Activated naive CD4-positive, alpha-beta T cell treated with anti-CD3 and anti-CD28 coated beads, Interleukin-2, amount 50 U/mL, for 72 hours (primary cell): ENCODE measurements at regions not wholly inside any gene's neighbourhood (a gene's known extent, or its start where the extent isn't known, plus 50 kb on each side); places are given as distances from the start of the nearest gene placed in this dataset.

Source experiments
- ATAC-seq, 2 donors: fragments of 150-1000 bp; cut with Tn5 transposase; 2 replicates each; pipeline ENCODE4 v1.10.0; 2021; ENCODE audit warnings: mild to moderate bottlenecking in 2 of 2, moderate library complexity in 2 of 2
- DNase-seq, 2 donors: peaks; one replicate each; pipeline ENCODE4 v3.0.0; 2021 to 2022; ENCODE audit warnings: low spot score in 2 of 2
- H3K27ac Mint-ChIP-seq, 2 donors: one replicate each; pipeline ENCODE4 v1.8.0; 2022; ENCODE audit warnings: mild to moderate bottlenecking in 2 of 2, mixed read lengths in 2 of 2
- H3K36me3 Mint-ChIP-seq, 2 donors: one replicate each; pipeline ENCODE4 v1.8.0; 2022; ENCODE audit warnings: mixed read lengths in 2 of 2
- H3K9me3 Mint-ChIP-seq, 2 donors: one replicate each; pipeline ENCODE4 v1.8.0; 2022; ENCODE audit warnings: mixed read lengths in 2 of 2

GRCh38 chr16:17839907-17840306 lies 369.1 kb upstream of the XYLT1 start:
- DNase-seq (no peak), ATAC-seq (no peak)
- H3K9me3 Mint-ChIP-seq = no peaks in the 10 kb centered on the region
- no peak overlapping the region for H3K27ac Mint-ChIP-seq
- no peaks in the 10 kb centered on the region for H3K36me3 Mint-ChIP-seq

GRCh38 chr16:17839272-17839671 lies 368.5 kb upstream of the XYLT1 start:
- Mint-ChIP-seq H3K27ac (no peak overlapping the region), H3K36me3 (no peaks in the 10 kb centered on the region), H3K9me3 (no peaks in the 10 kb centered on the region)
- DNase-seq = no peak
- no peak for ATAC-seq

GRCh38 chr16:17836868-17837602 lies 366.3 kb upstream of the XYLT1 start:
- Mint-ChIP-seq H3K27ac (no peak overlapping the region), H3K36me3 (no peaks in the 10 kb centered on the region), H3K9me3 (no peaks in the 10 kb centered on the region)
- DNase-seq = no peak
- peak in 1 of 2 donors; percentile 28 for ATAC-seq

GRCh38 chr16:17835118-17835876 lies 364.5 kb upstream of the XYLT1 start:
- Mint-ChIP-seq H3K9me3 (no peaks in the 10 kb centered on the region), H3K27ac (no peak overlapping the region), H3K36me3 (no peaks in the 10 kb centered on the region)
- no peak for ATAC-seq
- no peak for DNase-seq

- DNase-seq (no peak), ATAC-seq (no peak)
- Mint-ChIP-seq H3K27ac (no peak overlapping the region), H3K9me3 (no peaks in the 10 kb centered on the region), H3K36me3 (no peaks in the 10 kb centered on the region)
These were observed 362.0 kb upstream of the XYLT1 start for GRCh38 chr16:17832738-17833137.

GRCh38 chr16:17831330-17831729 lies 360.6 kb upstream of the XYLT1 start:
- H3K9me3 Mint-ChIP-seq = no peaks in the 10 kb centered on the region
- no peak for ATAC-seq

GRCh38 chr16:17830651-17831050 lies 359.9 kb upstream of the XYLT1 start:
- Mint-ChIP-seq H3K9me3 (no peaks in the 10 kb centered on the region), H3K27ac (no peak overlapping the region), H3K36me3 (no peaks in the 10 kb centered on the region)
- DNase-seq = no peak
- ATAC-seq = no peak

More at GRCh38 chr16:17831330-17831729, 360.6 kb upstream of the XYLT1 start:
- no peak for DNase-seq
- Mint-ChIP-seq H3K27ac (no peak overlapping the region), H3K36me3 (no peaks in the 10 kb centered on the region)

GRCh38 chr16:17829811-17830210 lies 359.1 kb upstream of the XYLT1 start:
- H3K9me3 Mint-ChIP-seq = no peaks in the 10 kb centered on the region
- no peak for ATAC-seq

GRCh38 chr16:17828012-17828411 lies 357.3 kb upstream of the XYLT1 start:
- DNase-seq (no peak), ATAC-seq (no peak)
- Mint-ChIP-seq H3K36me3 (no peaks in the 10 kb centered on the region), H3K27ac (no peak overlapping the region), H3K9me3 (no peaks in the 10 kb centered on the region)

More at GRCh38 chr16:17829811-17830210, 359.1 kb upstream of the XYLT1 start:
- no peaks in the 10 kb centered on the region for H3K36me3 Mint-ChIP-seq
- no peak for DNase-seq
- no peak overlapping the region for H3K27ac Mint-ChIP-seq

GRCh38 chr16:17827313-17827712 lies 356.6 kb upstream of the XYLT1 start:
- H3K27ac Mint-ChIP-seq = no peak overlapping the region
- no peaks in the 10 kb centered on the region for H3K9me3 Mint-ChIP-seq
- ATAC-seq (no peak), DNase-seq (no peak)
- H3K36me3 Mint-ChIP-seq = no peaks in the 10 kb centered on the region

GRCh38 chr16:17817943-17818342 lies 347.2 kb upstream of the XYLT1 start:
- Mint-ChIP-seq H3K36me3 (peaks cover 6 to 10% of the 10 kb centered on the region in 2 donors), H3K27ac (no peak overlapping the region), H3K9me3 (peaks cover 11% of the 10 kb centered on the region in 2 donors)
- DNase-seq (no peak), ATAC-seq (no peak)

GRCh38 chr16:17817260-17817659 lies 346.5 kb upstream of the XYLT1 start:
- Mint-ChIP-seq H3K9me3 (peaks cover 11% of the 10 kb centered on the region in 2 donors), H3K36me3 (peaks cover 6 to 10% of the 10 kb centered on the region in 2 donors), H3K27ac (no peak overlapping the region)
- ATAC-seq (no peak), DNase-seq (no peak)

GRCh38 chr16:17812771-17813170 lies 342.0 kb upstream of the XYLT1 start:
- no peak for DNase-seq
- ATAC-seq = no peak
- Mint-ChIP-seq H3K9me3 (peaks cover 11 to 19% of the 10 kb centered on the region in 2 donors), H3K36me3 (peaks cover 10 to 11% of the 10 kb centered on the region in 2 donors), H3K27ac (no peak overlapping the region)

GRCh38 chr16:17804857-17805256 lies 334.1 kb upstream of the XYLT1 start:
- no peak overlapping the region for H3K27ac Mint-ChIP-seq
- H3K36me3 Mint-ChIP-seq = no peaks in the 10 kb centered on the region

GRCh38 chr16:17803625-17804410 lies 333.1 kb upstream of the XYLT1 start:
- Mint-ChIP-seq H3K9me3 (no peaks in the 10 kb centered on the region), H3K36me3 (no peaks in the 10 kb centered on the region), H3K27ac (no peak overlapping the region)
- no peak for ATAC-seq
- DNase-seq = no peak

More at GRCh38 chr16:17804857-17805256, 334.1 kb upstream of the XYLT1 start:
- H3K9me3 Mint-ChIP-seq = no peaks in the 10 kb centered on the region
- DNase-seq (no peak), ATAC-seq (no peak)

GRCh38 chr16:17802571-17802970 lies 331.8 kb upstream of the XYLT1 start:
- no peaks in the 10 kb centered on the region for H3K36me3 Mint-ChIP-seq
- no peak for DNase-seq
- H3K27ac Mint-ChIP-seq = no peak overlapping the region
- no peaks in the 10 kb centered on the region for H3K9me3 Mint-ChIP-seq
- ATAC-seq = no peak

- no peak overlapping the region for H3K27ac Mint-ChIP-seq
- H3K9me3 Mint-ChIP-seq = no peaks in the 10 kb centered on the region
- no peak for ATAC-seq
- DNase-seq = no peak
- H3K36me3 Mint-ChIP-seq = no peaks in the 10 kb centered on the region
These were observed 330.3 kb upstream of the XYLT1 start for GRCh38 chr16:17801068-17801467.
